Keratinocyte (primary cell): ENCODE measurements at regions not wholly inside any gene's neighbourhood (a gene's known extent, or its start where the extent isn't known, plus 50 kb on each side); places are given as distances from the start of the nearest gene placed in this dataset.

ENCODE experiments used
- EZH2 ChIP-seq: IDR thresholded peaks from one replicate; pipeline ENCODE4 v1.6.1; 2012; ENCODE audit warnings: inconsistent platforms, mild to moderate bottlenecking, low read length, moderate library complexity
- TF ChIP-seq, protein P1 (sequence below), 3 experiments: IDR thresholded peaks in 1 of 3; conservative IDR thresholded peaks in 1 of 3; optimal IDR thresholded peaks in 1 of 3; 2 replicates in 2 of 3; 3 replicates in 1 of 3; pipeline versions ENCODE3 to v1.5.1; 2011; ENCODE audit warnings: low read length in 3 of 3, mild to moderate bottlenecking in 3 of 3, moderate library complexity in 2 of 3, control low read depth in 1 of 3, inconsistent platforms in 1 of 3; ENCODE audit not compliant: insufficient read depth in 2 of 3; ENCODE audit errors: extremely low read depth in 1 of 3

DNA sequence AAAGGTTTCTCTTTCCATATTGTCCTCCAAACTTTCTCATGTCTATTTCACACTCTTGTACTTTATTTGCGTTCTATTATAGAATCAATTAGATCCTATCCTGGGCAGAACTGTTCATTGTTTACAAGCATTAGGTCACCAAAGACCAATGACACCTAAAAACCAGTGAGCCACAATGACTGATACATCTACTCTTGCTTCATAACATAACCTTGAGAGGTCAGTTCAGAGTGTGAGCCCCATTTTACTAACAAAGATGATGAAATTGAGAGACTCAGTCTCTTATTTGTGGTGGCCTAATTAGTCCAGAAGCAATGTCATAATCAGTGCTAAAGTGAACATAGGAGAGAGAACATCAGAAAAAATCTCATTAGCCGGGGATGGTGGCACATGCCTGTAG is 248.9 kb upstream of the RBBP8 start:
- TF ChIP-seq, protein P1, sequence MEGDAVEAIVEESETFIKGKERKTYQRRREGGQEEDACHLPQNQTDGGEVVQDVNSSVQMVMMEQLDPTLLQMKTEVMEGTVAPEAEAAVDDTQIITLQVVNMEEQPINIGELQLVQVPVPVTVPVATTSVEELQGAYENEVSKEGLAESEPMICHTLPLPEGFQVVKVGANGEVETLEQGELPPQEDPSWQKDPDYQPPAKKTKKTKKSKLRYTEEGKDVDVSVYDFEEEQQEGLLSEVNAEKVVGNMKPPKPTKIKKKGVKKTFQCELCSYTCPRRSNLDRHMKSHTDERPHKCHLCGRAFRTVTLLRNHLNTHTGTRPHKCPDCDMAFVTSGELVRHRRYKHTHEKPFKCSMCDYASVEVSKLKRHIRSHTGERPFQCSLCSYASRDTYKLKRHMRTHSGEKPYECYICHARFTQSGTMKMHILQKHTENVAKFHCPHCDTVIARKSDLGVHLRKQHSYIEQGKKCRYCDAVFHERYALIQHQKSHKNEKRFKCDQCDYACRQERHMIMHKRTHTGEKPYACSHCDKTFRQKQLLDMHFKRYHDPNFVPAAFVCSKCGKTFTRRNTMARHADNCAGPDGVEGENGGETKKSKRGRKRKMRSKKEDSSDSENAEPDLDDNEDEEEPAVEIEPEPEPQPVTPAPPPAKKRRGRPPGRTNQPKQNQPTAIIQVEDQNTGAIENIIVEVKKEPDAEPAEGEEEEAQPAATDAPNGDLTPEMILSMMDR (optimal IDR thresholded peaks at IDR 0.05 in 1 of 3, IDR thresholded peaks at IDR 0.05 in 1 of 3, conservative IDR thresholded peaks at IDR 0.05 in 1 of 3; ENCODE audit: extremely low read depth in 1 of 3, insufficient read depth in 2 of 3, low read length in 3 of 3), result no peak
- no peak for TF ChIP-seq EZH2
